Esophagus muscularis mucosa (tissue), 3 donors: ENCODE measurements at regions not wholly inside any gene's neighbourhood (a gene's known extent, or its start where the extent isn't known, plus 50 kb on each side); places are given as distances from the start of the nearest gene placed in this dataset.
"Not testable (repeated sequence)": the region's sequence is repeated elsewhere in the genome, so short reads cannot be mapped to it uniquely, and the experiment has no call there.

Source experiments
- CTCF ChIP-seq, 3 experiments: fragments of 200-600 bp in 2 of 3; fragments of 450-650 bp in 1 of 3; sonication (generic) in 2 of 3; IDR thresholded peaks; one replicate each; pipeline ENCODE4 v1.5.1; 2017 to 2019; ENCODE audit warnings: antibody characterized with exemption in 3 of 3, mild to moderate bottlenecking in 2 of 3, moderate library complexity in 1 of 3
- POLR2AphosphoS5 ChIP-seq, 2 donors: sonication (generic); formaldehyde crosslinking; IDR thresholded peaks; one replicate each; pipeline ENCODE4 v1.6.1; 2017; ENCODE audit warnings: antibody characterized with exemption in 2 of 2

- TF ChIP-seq CTCF, POLR2AphosphoS5 (IDR thresholded peaks at IDR 0.05): not testable (repeated sequence)
Observed at GRCh38 chr16:88258141-88258540, 124.6 kb upstream of the ZNF469 start.
